ENCODE measurements at regions not wholly inside any gene's neighbourhood (a gene's known extent, or its start where the extent isn't known, plus 50 kb on each side); places are given as distances from the start of the nearest gene placed in this dataset.

GRCh38 chr10:31694929-31695837, 233.4 kb downstream of the ARHGAP12 start:
- no peaks in the 10 kb centered on the region for H3K36me3 ChIP-seq
- H3K27me3 ChIP-seq, result no peaks in the 10 kb centered on the region
- no peak overlapping the region for H3K4me3 ChIP-seq
- no peak for DNase-seq (ENCODE audit: low spot score in 2 of 2)
- H3K27ac ChIP-seq, result no peak overlapping the region
- no peak for TF ChIP-seq EP300 (IDR thresholded peaks at IDR 0.05)
- TF ChIP-seq POLR2A (IDR thresholded peaks at IDR 0.05), result no peak
- no peak for TF ChIP-seq POLR2AphosphoS5 (IDR thresholded peaks at IDR 0.05)
- no peak for TF ChIP-seq CTCF (IDR thresholded peaks at IDR 0.05)
- H3K9me3 ChIP-seq, result no peaks in the 10 kb centered on the region
- WGBS, result 87% methylated on average over 13 of the region's 14 CpGs
- H3K4me1 ChIP-seq, result peaks cover 42% of the 10 kb centered on the region

GRCh38 chr10:31694126-31694685, 234.4 kb downstream of the ARHGAP12 start:
- DNase-seq (ENCODE audit: low spot score in 2 of 2), result no peak
- H3K9me3 ChIP-seq, result peaks cover 4% of the 10 kb centered on the region
- H3K36me3 ChIP-seq, result no peaks in the 10 kb centered on the region
- no peak overlapping the region for H3K27ac ChIP-seq
- peaks cover 32% of the 10 kb centered on the region for H3K4me1 ChIP-seq
- H3K4me3 ChIP-seq, result no peak overlapping the region
- no peaks in the 10 kb centered on the region for H3K27me3 ChIP-seq
- WGBS, result 73% methylated on average over 6 of the region's 6 CpGs
- TF ChIP-seq POLR2A (IDR thresholded peaks at IDR 0.05) (no peak), EP300 (IDR thresholded peaks at IDR 0.05) (no peak), CTCF (IDR thresholded peaks at IDR 0.05) (no peak), POLR2AphosphoS5 (IDR thresholded peaks at IDR 0.05) (no peak)

- Histone ChIP-seq H3K27me3 (no peaks in the 10 kb centered on the region), H3K9me3 (peaks cover 7% of the 10 kb centered on the region)
- TF ChIP-seq EP300 (IDR thresholded peaks at IDR 0.05) (no peak), CTCF (IDR thresholded peaks at IDR 0.05) (no peak), POLR2A (IDR thresholded peaks at IDR 0.05) (no peak), POLR2AphosphoS5 (IDR thresholded peaks at IDR 0.05) (no peak)
Measured at GRCh38 chr10:31693491-31693890, 235.1 kb downstream of the ARHGAP12 start.

GRCh38 chr10:31689233-31689632, 239.4 kb downstream of the ARHGAP12 start:
- no peak for DNase-seq (ENCODE audit: low spot score in 2 of 2)
- WGBS, result 33% methylated on average over 1 of the region's 1 CpG
- peaks cover 3% of the 10 kb centered on the region for H3K4me1 ChIP-seq
- H3K36me3 ChIP-seq, result no peaks in the 10 kb centered on the region
- TF ChIP-seq POLR2AphosphoS5 (IDR thresholded peaks at IDR 0.05), result no peak
- H3K4me3 ChIP-seq, result no peak overlapping the region
- no peak overlapping the region for H3K27ac ChIP-seq
- H3K9me3 ChIP-seq, result peaks cover 20% of the 10 kb centered on the region
- H3K27me3 ChIP-seq, result no peaks in the 10 kb centered on the region

More at GRCh38 chr10:31693491-31693890, 235.1 kb downstream of the ARHGAP12 start:
- Histone ChIP-seq H3K36me3 (no peaks in the 10 kb centered on the region), H3K27ac (no peak overlapping the region), H3K4me3 (no peak overlapping the region), H3K4me1 (peaks cover 25% of the 10 kb centered on the region)
- DNase-seq (ENCODE audit: low spot score in 2 of 2), result no peak
- 82% methylated on average over 6 of the region's 6 CpGs for WGBS

- no peak for TF ChIP-seq EP300 (IDR thresholded peaks at IDR 0.05)
- no peak for TF ChIP-seq POLR2AphosphoS5 (IDR thresholded peaks at IDR 0.05)
- no peak for TF ChIP-seq POLR2A (IDR thresholded peaks at IDR 0.05)
Measured at GRCh38 chr10:31687663-31688482, 240.8 kb downstream of the ARHGAP12 start.

More at GRCh38 chr10:31687663-31688482, 240.8 kb downstream of the ARHGAP12 start:
- peaks cover 29% of the 10 kb centered on the region for H3K9me3 ChIP-seq
- no peaks in the 10 kb centered on the region for H3K27me3 ChIP-seq
- no peak for DNase-seq (ENCODE audit: low spot score in 2 of 2)
- no peaks in the 10 kb centered on the region for H3K4me1 ChIP-seq
- WGBS, result 93% methylated on average over 3 of the region's 3 CpGs
- no peak overlapping the region for H3K27ac ChIP-seq
- H3K36me3 ChIP-seq, result no peaks in the 10 kb centered on the region
- no peak overlapping the region for H3K4me3 ChIP-seq
